Liver (tissue), 8 donors: ENCODE measurements at regions not wholly inside any gene's neighbourhood (a gene's known extent, or its start where the extent isn't known, plus 50 kb on each side); places are given as distances from the start of the nearest gene placed in this dataset.

Experiments
- DNase-seq: peaks from one replicate; pipeline ENCODE4 v3.0.0-alpha.2; 2017; ENCODE audit warnings: low spot score
- H3K27ac ChIP-seq, 2 donors: one replicate each; pipeline ENCODE4 v1.7.0; 2013; ENCODE audit warnings: inconsistent platforms in 2 of 2, low read length in 2 of 2, control low read depth in 1 of 2, low read depth in 1 of 2, mild to moderate bottlenecking in 1 of 2
- H3K27me3 ChIP-seq, 4 donors: one replicate each; pipeline versions ENCODE4 v1.6.1 to v1.7.0; 2013; ENCODE audit warnings: low read length in 3 of 4, inconsistent platforms in 1 of 4, mild to moderate bottlenecking in 1 of 4, moderate library complexity in 1 of 4; ENCODE audit not compliant: control insufficient read depth in 4 of 4, insufficient read depth in 4 of 4
- H3K36me3 ChIP-seq, 4 donors: one replicate each; pipeline versions ENCODE4 v1.6.1 to v1.7.0; 2013; ENCODE audit warnings: low read length in 3 of 4, mild to moderate bottlenecking in 3 of 4, low read depth in 1 of 4, moderate library complexity in 1 of 4; ENCODE audit not compliant: control insufficient read depth in 4 of 4, insufficient read depth in 3 of 4
- H3K4me1 ChIP-seq, 4 donors: one replicate each; pipeline versions ENCODE4 v1.6.1 to v1.7.0; 2013; ENCODE audit warnings: low read length in 3 of 4, mild to moderate bottlenecking in 3 of 4, moderate library complexity in 1 of 4; ENCODE audit not compliant: control insufficient read depth in 4 of 4, insufficient read depth in 4 of 4
- H3K4me3 ChIP-seq, 3 donors: one replicate each; pipeline versions ENCODE4 v1.6.1 to v1.7.0; 2013; ENCODE audit warnings: low read length in 3 of 3, control low read depth in 1 of 3, low read depth in 1 of 3, mild to moderate bottlenecking in 1 of 3
- H3K9ac ChIP-seq, 2 donors: one replicate each; pipeline ENCODE4 v1.7.0; 2013; ENCODE audit warnings: low read length in 2 of 2, mild to moderate bottlenecking in 2 of 2, moderate library complexity in 2 of 2, control low read depth in 1 of 2, low read depth in 1 of 2
- H3K9me3 ChIP-seq, 4 donors: one replicate each; pipeline versions ENCODE4 v1.6.1 to v1.7.0; 2013; ENCODE audit warnings: low read length in 3 of 4; ENCODE audit not compliant: control insufficient read depth in 4 of 4
- EGR1 ChIP-seq, 2 donors: IDR thresholded peaks; 2 replicates each; pipeline ENCODE4 v1.6.1; 2016 to 2018; ENCODE audit warnings: antibody characterized with exemption in 2 of 2, low read depth in 2 of 2
- FOXA1 ChIP-seq: IDR thresholded peaks from 2 replicates; pipeline ENCODE4 v1.6.1; 2016; ENCODE audit warnings: antibody characterized with exemption
- FOXA2 ChIP-seq: IDR thresholded peaks from 2 replicates; pipeline ENCODE4 v1.6.1; 2016; ENCODE audit warnings: antibody characterized with exemption
- GABPA ChIP-seq, 2 donors: IDR thresholded peaks in 1 of 2; conservative IDR thresholded peaks in 1 of 2; 2 replicates each; pipeline ENCODE4 v1.6.1; 2016; ENCODE audit warnings: antibody characterized with exemption in 2 of 2, mild to moderate bottlenecking in 1 of 2, moderate library complexity in 1 of 2
- HNF4A ChIP-seq, 2 donors: conservative IDR thresholded peaks; 2 replicates each; pipeline ENCODE4 v1.6.1; 2016; ENCODE audit warnings: antibody characterized with exemption in 2 of 2, mild to moderate bottlenecking in 2 of 2
- HNF4G ChIP-seq: IDR thresholded peaks from 2 replicates; pipeline ENCODE4 v1.6.1; 2016; ENCODE audit warnings: antibody characterized with exemption
- JUND ChIP-seq, 2 donors: IDR thresholded peaks; 2 replicates each; pipeline ENCODE4 v1.6.1; 2016; ENCODE audit warnings: antibody characterized with exemption in 2 of 2
- NR2F2 ChIP-seq: IDR thresholded peaks from 2 replicates; pipeline ENCODE4 v1.6.1; 2016; ENCODE audit warnings: antibody characterized with exemption
- RAD21 ChIP-seq, 2 donors: IDR thresholded peaks; 2 replicates each; pipeline ENCODE4 v1.6.1; 2016; ENCODE audit warnings: antibody characterized with exemption in 2 of 2, mild to moderate bottlenecking in 2 of 2
- RXRA ChIP-seq, 2 donors: IDR thresholded peaks; 2 replicates each; pipeline ENCODE4 v1.6.1; 2017 to 2018; ENCODE audit warnings: antibody characterized with exemption in 2 of 2, mild to moderate bottlenecking in 1 of 2
- SP1 ChIP-seq: IDR thresholded peaks from 2 replicates; pipeline ENCODE4 v1.6.1; 2018; ENCODE audit warnings: antibody characterized with exemption, mild to moderate bottlenecking
- TAF1 ChIP-seq: conservative IDR thresholded peaks from 2 replicates; pipeline ENCODE4 v1.6.1; 2016; ENCODE audit warnings: antibody characterized with exemption, mild to moderate bottlenecking
- YY1 ChIP-seq: IDR thresholded peaks from 2 replicates; pipeline ENCODE4 v1.6.1; 2016; ENCODE audit warnings: antibody characterized with exemption, mild to moderate bottlenecking
- WGBS: extraction: QIAGEN DNeasy Blood & Tissue Kit; methylation state at CpG from one replicate; pipeline ENCODE4 v1.1.7; 2013; 5-methylcytosine and 5-hydroxymethylcytosine counted together
- TF ChIP-seq, protein P1 (sequence below): fragments of 150-350 bp; IDR thresholded peaks from 2 replicates; pipeline ENCODE4 v1.5.1; 2017; ENCODE audit warnings: improper control_type of control experiment, low read depth, low read length; ENCODE audit not compliant: missing input control
- TF ChIP-seq, protein P2 (sequence below): IDR thresholded peaks from 2 replicates; pipeline ENCODE4 v1.6.1; 2016; ENCODE audit warnings: antibody characterized with exemption
- TF ChIP-seq, protein P3 (sequence below): IDR thresholded peaks from 2 replicates; pipeline ENCODE4 v1.6.1; 2016; ENCODE audit warnings: antibody characterized with exemption
- TF ChIP-seq, protein P4 (sequence below): IDR thresholded peaks from 2 replicates; pipeline ENCODE4 v1.6.1; 2016; ENCODE audit warnings: antibody characterized with exemption, mild to moderate bottlenecking
- TF ChIP-seq, protein P5 (sequence below): IDR thresholded peaks from 2 replicates; pipeline ENCODE4 v1.6.1; 2016; ENCODE audit warnings: antibody characterized with exemption
- donor health status: healthy.
- donor health status: healthy.
- donor health status: healthy.
- donor health status: healthy.
- donor health status: healthy.

DNA sequence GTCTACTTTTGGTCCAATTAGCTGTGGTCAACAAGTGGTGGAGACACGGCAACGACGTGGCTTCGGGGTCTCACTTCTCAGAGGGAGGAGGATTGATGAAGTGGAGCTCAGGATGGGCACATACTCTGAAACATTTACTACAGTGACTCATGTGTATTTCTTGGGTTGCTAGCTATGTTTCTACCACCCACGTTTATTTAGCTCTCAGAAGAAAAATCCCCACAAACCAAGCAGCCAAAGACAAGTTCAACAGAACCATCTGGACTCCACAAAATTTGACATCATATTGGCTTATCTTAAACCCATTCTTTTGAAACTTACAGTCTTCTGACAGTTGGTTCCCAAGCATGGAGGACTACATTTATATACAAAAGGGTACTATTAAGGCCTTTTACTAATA lies 158.0 kb downstream of the CBLL2 start:
- Histone ChIP-seq H3K9me3 (peaks cover 0 to 2% (median 0%) of the 10 kb centered on the region in 4 donors), H3K4me1 (no peaks in the 10 kb centered on the region), H3K4me3 (no peak overlapping the region), H3K36me3 (no peaks in the 10 kb centered on the region), H3K9ac (no peak overlapping the region), H3K27ac (no peak overlapping the region), H3K27me3 (no peaks in the 10 kb centered on the region)
- 79% methylated on average over 5 of the region's 5 CpGs for WGBS
- TF ChIP-seq RAD21 (IDR thresholded peaks at IDR 0.05) (no peak), RXRA (IDR thresholded peaks at IDR 0.05) (no peak), FOXA2 (no peak), EGR1 (IDR thresholded peaks at IDR 0.05; ENCODE audit: low read depth in 2 of 2) (no peak), FOXA1 (no peak), NR2F2 (no peak), GABPA (IDR thresholded peaks at IDR 0.05 in 1 of 2, conservative IDR thresholded peaks at IDR 0.05 in 1 of 2) (no peak), HNF4A (conservative IDR thresholded peaks at IDR 0.05) (no peak), HNF4G (no peak), YY1 (no peak), TAF1 (no peak)
- TF ChIP-seq, protein P1, sequence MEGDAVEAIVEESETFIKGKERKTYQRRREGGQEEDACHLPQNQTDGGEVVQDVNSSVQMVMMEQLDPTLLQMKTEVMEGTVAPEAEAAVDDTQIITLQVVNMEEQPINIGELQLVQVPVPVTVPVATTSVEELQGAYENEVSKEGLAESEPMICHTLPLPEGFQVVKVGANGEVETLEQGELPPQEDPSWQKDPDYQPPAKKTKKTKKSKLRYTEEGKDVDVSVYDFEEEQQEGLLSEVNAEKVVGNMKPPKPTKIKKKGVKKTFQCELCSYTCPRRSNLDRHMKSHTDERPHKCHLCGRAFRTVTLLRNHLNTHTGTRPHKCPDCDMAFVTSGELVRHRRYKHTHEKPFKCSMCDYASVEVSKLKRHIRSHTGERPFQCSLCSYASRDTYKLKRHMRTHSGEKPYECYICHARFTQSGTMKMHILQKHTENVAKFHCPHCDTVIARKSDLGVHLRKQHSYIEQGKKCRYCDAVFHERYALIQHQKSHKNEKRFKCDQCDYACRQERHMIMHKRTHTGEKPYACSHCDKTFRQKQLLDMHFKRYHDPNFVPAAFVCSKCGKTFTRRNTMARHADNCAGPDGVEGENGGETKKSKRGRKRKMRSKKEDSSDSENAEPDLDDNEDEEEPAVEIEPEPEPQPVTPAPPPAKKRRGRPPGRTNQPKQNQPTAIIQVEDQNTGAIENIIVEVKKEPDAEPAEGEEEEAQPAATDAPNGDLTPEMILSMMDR, result no peak
- TF ChIP-seq, protein P2, sequence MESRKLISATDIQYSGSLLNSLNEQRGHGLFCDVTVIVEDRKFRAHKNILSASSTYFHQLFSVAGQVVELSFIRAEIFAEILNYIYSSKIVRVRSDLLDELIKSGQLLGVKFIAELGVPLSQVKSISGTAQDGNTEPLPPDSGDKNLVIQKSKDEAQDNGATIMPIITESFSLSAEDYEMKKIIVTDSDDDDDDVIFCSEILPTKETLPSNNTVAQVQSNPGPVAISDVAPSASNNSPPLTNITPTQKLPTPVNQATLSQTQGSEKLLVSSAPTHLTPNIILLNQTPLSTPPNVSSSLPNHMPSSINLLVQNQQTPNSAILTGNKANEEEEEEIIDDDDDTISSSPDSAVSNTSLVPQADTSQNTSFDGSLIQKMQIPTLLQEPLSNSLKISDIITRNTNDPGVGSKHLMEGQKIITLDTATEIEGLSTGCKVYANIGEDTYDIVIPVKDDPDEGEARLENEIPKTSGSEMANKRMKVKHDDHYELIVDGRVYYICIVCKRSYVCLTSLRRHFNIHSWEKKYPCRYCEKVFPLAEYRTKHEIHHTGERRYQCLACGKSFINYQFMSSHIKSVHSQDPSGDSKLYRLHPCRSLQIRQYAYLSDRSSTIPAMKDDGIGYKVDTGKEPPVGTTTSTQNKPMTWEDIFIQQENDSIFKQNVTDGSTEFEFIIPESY, result no peak
- TF ChIP-seq, protein P3, sequence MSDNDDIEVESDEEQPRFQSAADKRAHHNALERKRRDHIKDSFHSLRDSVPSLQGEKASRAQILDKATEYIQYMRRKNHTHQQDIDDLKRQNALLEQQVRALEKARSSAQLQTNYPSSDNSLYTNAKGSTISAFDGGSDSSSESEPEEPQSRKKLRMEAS, result no peak
- DNase-seq, result no peak

DNA sequence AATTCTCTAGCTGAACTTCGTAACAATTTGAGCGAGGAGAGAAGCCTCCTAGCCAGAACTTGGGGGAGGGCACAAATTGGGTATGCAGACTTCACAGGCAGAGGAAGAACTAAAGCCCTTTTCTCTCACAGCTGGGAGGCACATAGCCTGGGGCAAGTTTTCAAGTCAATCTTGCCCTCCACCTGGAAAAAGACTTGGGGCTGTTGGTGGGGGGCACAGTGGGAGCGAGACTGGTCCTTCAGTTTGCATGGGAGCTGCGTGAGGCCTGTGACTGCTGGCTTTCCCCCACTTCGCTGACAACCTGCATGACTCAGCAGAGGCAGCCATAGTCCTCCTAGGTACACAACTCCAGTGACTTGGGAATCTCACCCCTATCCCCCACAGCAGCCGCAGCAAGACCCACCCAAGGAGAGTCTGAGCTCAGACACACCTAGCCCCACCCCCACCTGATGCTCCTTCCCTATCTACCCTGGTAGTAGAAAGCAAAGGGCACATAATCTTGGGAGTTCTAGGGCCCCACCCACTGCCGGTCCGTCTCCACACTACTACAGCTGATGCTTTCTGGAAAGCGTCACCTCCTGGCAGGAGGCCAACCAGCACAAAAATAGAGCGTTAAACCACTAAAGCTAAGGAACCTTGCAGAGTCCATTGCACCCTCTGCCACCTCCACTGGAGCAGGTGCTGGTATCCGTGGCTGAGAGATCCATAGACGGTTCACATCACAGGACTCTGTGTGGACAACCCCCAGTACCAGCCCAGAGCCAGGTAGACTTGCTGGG lies 160.8 kb downstream of the CBLL2 start:
- no peaks in the 10 kb centered on the region for H3K36me3 ChIP-seq
- peaks cover 0 to 4% (median 0%) of the 10 kb centered on the region in 4 donors for H3K9me3 ChIP-seq
- no peaks in the 10 kb centered on the region for H3K4me1 ChIP-seq
- 75% methylated on average over 12 of the region's 12 CpGs for WGBS
- H3K9ac ChIP-seq, result no peak overlapping the region
- H3K27me3 ChIP-seq, result no peaks in the 10 kb centered on the region
- no peak for DNase-seq
- no peak overlapping the region for H3K4me3 ChIP-seq
- no peak overlapping the region for H3K27ac ChIP-seq
- TF ChIP-seq YY1 (no peak), JUND (IDR thresholded peaks at IDR 0.05) (no peak), FOXA2 (no peak), RAD21 (IDR thresholded peaks at IDR 0.05) (no peak), NR2F2 (no peak), GABPA (IDR thresholded peaks at IDR 0.05 in 1 of 2, conservative IDR thresholded peaks at IDR 0.05 in 1 of 2) (no peak), SP1 (no peak), TAF1 (no peak), HNF4G (no peak)
- TF ChIP-seq, protein P4, sequence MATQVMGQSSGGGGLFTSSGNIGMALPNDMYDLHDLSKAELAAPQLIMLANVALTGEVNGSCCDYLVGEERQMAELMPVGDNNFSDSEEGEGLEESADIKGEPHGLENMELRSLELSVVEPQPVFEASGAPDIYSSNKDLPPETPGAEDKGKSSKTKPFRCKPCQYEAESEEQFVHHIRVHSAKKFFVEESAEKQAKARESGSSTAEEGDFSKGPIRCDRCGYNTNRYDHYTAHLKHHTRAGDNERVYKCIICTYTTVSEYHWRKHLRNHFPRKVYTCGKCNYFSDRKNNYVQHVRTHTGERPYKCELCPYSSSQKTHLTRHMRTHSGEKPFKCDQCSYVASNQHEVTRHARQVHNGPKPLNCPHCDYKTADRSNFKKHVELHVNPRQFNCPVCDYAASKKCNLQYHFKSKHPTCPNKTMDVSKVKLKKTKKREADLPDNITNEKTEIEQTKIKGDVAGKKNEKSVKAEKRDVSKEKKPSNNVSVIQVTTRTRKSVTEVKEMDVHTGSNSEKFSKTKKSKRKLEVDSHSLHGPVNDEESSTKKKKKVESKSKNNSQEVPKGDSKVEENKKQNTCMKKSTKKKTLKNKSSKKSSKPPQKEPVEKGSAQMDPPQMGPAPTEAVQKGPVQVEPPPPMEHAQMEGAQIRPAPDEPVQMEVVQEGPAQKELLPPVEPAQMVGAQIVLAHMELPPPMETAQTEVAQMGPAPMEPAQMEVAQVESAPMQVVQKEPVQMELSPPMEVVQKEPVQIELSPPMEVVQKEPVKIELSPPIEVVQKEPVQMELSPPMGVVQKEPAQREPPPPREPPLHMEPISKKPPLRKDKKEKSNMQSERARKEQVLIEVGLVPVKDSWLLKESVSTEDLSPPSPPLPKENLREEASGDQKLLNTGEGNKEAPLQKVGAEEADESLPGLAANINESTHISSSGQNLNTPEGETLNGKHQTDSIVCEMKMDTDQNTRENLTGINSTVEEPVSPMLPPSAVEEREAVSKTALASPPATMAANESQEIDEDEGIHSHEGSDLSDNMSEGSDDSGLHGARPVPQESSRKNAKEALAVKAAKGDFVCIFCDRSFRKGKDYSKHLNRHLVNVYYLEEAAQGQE, result no peak
- TF ChIP-seq, protein P3, result no peak
- TF ChIP-seq, protein P2, result no peak
- TF ChIP-seq, protein P1, result no peak
- TF ChIP-seq, protein P5, sequence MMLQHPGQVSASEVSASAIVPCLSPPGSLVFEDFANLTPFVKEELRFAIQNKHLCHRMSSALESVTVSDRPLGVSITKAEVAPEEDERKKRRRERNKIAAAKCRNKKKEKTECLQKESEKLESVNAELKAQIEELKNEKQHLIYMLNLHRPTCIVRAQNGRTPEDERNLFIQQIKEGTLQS, result no peak
